Ovary (tissue), 7 donors: ENCODE measurements at regions not wholly inside any gene's neighbourhood (a gene's known extent, or its start where the extent isn't known, plus 50 kb on each side); places are given as distances from the start of the nearest gene placed in this dataset.

Experiments used
- DNase-seq, 5 donors: peaks; one replicate each; pipeline ENCODE4 v3.0.0-alpha.2; 2019 to 2020
- H3K27ac ChIP-seq, 2 donors: fragments of 200-600 bp; one replicate each; pipeline versions ENCODE4 v1.5.1 to v1.8.0; 2019 to 2022
- H3K27me3 ChIP-seq: fragments of 200-600 bp; one replicate; pipeline ENCODE4 v1.8.0; 2022
- H3K36me3 ChIP-seq: fragments of 200-600 bp; sonication (generic); one replicate; pipeline ENCODE4 v1.5.1; 2019
- H3K4me1 ChIP-seq: one replicate; pipeline ENCODE4 v1.8.1; 2013; ENCODE audit warnings: mild to moderate bottlenecking, moderate library complexity; ENCODE audit not compliant: insufficient read depth
- H3K4me3 ChIP-seq: fragments of 200-600 bp; sonication (generic); one replicate; pipeline ENCODE4 v1.5.1; 2017
- H3K9me3 ChIP-seq, 2 donors: fragments of 200-600 bp in 1 of 2; sonication (generic) in 1 of 2; one replicate each; pipeline versions ENCODE4 v1.5.1 to v1.8.1; 2013 to 2019; ENCODE audit warnings: mild to moderate bottlenecking in 1 of 2, moderate library complexity in 1 of 2
- EP300 ChIP-seq: sonication (generic); formaldehyde crosslinking; IDR thresholded peaks from one replicate; pipeline ENCODE4 v1.6.1; 2017; ENCODE audit warnings: antibody characterized with exemption
- POLR2A ChIP-seq: fragments of 450-650 bp; IDR thresholded peaks from one replicate; pipeline ENCODE4 v1.6.1; 2017; ENCODE audit warnings: antibody characterized with exemption, mild to moderate bottlenecking, moderate library complexity
- WGBS, 3 donors: extraction: QIAGEN DNeasy Blood & Tissue Kit in 1 of 3; methylation state at CpG; one replicate each; pipeline versions ENCODE4 v1.1.5 to v1.1.7; 2013 to 2017; 5-methylcytosine and 5-hydroxymethylcytosine counted together
- intact Hi-C, 4 donors: fragments of 100-400 bp; cut with DNase I; formaldehyde crosslinking; loops; one replicate each; pipeline versions ENCODE4 v1.11.0 to v1.15.1; 2022 to 2023
- TF ChIP-seq, protein P1 (sequence below), 3 donors: fragments of 450-650 bp in 2 of 3; fragments of 200-600 bp in 1 of 3; IDR thresholded peaks; one replicate each; pipeline versions ENCODE4 v1.5.1 to v1.8.0; 2016 to 2022; ENCODE audit warnings: antibody characterized with exemption in 3 of 3, mild to moderate bottlenecking in 1 of 3
- donor health status: DM: no; HTN: no; CAD: no; lungs with moderate emphysema.
- donor health status: DM: no; HTN: no; CAD: no.
- donor health status: Bipolar disorder and iron deficiency.
- donor health status: DM: no; HTN: no; CAD: no.
- donor health status: DM: yes; HTN: yes; CAD: no.

GRCh38 chr4:14752341-14753046 lies 249.8 kb upstream of the CPEB2 start:
- Histone ChIP-seq H3K27ac (no peak overlapping the region), H3K36me3 (no peaks in the 10 kb centered on the region), H3K4me1 (no peaks in the 10 kb centered on the region), H3K4me3 (no peak overlapping the region), H3K9me3 (no peaks in the 10 kb centered on the region), H3K27me3 (no peaks in the 10 kb centered on the region)
- WGBS, 3 donors: 73 to 85% (median 80%) methylated on average over 6 of the region's 6 CpGs
- intact Hi-C loops: no loop called here
- TF ChIP-seq, protein P1, sequence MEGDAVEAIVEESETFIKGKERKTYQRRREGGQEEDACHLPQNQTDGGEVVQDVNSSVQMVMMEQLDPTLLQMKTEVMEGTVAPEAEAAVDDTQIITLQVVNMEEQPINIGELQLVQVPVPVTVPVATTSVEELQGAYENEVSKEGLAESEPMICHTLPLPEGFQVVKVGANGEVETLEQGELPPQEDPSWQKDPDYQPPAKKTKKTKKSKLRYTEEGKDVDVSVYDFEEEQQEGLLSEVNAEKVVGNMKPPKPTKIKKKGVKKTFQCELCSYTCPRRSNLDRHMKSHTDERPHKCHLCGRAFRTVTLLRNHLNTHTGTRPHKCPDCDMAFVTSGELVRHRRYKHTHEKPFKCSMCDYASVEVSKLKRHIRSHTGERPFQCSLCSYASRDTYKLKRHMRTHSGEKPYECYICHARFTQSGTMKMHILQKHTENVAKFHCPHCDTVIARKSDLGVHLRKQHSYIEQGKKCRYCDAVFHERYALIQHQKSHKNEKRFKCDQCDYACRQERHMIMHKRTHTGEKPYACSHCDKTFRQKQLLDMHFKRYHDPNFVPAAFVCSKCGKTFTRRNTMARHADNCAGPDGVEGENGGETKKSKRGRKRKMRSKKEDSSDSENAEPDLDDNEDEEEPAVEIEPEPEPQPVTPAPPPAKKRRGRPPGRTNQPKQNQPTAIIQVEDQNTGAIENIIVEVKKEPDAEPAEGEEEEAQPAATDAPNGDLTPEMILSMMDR (IDR thresholded peaks at IDR 0.05): no peak
- TF ChIP-seq POLR2A (no peak), EP300 (no peak)
- DNase-seq: no peak

- no peaks in the 10 kb centered on the region for H3K36me3 ChIP-seq
- no peaks in the 10 kb centered on the region for H3K27me3 ChIP-seq
- no peak overlapping the region for H3K4me3 ChIP-seq
- TF ChIP-seq POLR2A (no peak), EP300 (no peak)
- TF ChIP-seq, protein P1 (IDR thresholded peaks at IDR 0.05): no peak
- no peaks in the 10 kb centered on the region for H3K9me3 ChIP-seq
- H3K4me1 ChIP-seq: no peaks in the 10 kb centered on the region
- no peak for DNase-seq
- no peak overlapping the region for H3K27ac ChIP-seq
- intact Hi-C loops: no loop called here
Observed at GRCh38 chr4:14767142-14767541, 235.1 kb upstream of the CPEB2 start.

- DNase-seq: no peak
- TF ChIP-seq EP300 (no peak), POLR2A (no peak)
- TF ChIP-seq, protein P1 (IDR thresholded peaks at IDR 0.05): no peak
- H3K27me3 ChIP-seq: no peaks in the 10 kb centered on the region
Observed at GRCh38 chr4:14768449-14768848, 233.8 kb upstream of the CPEB2 start.

DNA sequence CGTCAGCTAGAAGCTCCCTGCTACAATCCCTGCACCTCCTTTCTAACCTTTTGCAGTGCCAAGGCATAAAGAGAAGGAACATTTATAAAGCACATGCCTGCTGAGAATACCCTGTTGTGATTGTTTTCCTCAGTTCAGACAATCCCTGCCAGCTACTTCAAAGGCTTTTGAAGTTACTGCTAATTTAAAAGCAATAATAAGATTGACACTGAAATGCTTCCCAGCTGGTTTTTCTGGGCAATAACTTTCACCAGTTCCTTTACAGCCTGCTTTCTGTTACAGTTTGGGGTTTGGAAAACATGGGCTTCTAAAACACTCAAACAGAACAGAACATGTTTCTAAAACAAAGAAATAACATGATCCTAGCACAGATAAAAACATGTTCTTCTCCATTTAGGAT lies 232.3 kb upstream of the CPEB2 start:
- intact Hi-C loops: no loop called here
- TF ChIP-seq POLR2A (no peak), EP300 (no peak)
- TF ChIP-seq, protein P1 (IDR thresholded peaks at IDR 0.05): no peak
- Histone ChIP-seq H3K36me3 (no peaks in the 10 kb centered on the region), H3K4me3 (no peak overlapping the region), H3K27me3 (no peaks in the 10 kb centered on the region), H3K27ac (no peak overlapping the region), H3K4me1 (no peaks in the 10 kb centered on the region), H3K9me3 (no peaks in the 10 kb centered on the region)
- WGBS, 3 donors: 6 to 17% (median 15%) methylated on average over 1 of the region's 1 CpG
- DNase-seq: no peak

More at GRCh38 chr4:14768449-14768848, 233.8 kb upstream of the CPEB2 start:
- Histone ChIP-seq H3K36me3 (no peaks in the 10 kb centered on the region), H3K9me3 (no peaks in the 10 kb centered on the region), H3K4me3 (no peak overlapping the region), H3K27ac (no peak overlapping the region), H3K4me1 (no peaks in the 10 kb centered on the region)
- intact Hi-C loops: no loop called here
